SKM-1 treated with dmso at 0.1 percent for 144 hours (cell line): ENCODE measurements at regions not wholly inside any gene's neighbourhood (a gene's known extent, or its start where the extent isn't known, plus 50 kb on each side); places are given as distances from the start of the nearest gene placed in this dataset.

Experiments
- DNase-seq: peaks from one replicate; lab custom pipeline; 2025; ENCODE audit not compliant: unreplicated experiment; lab: John Stamatoyannopoulos, UW

DNA sequence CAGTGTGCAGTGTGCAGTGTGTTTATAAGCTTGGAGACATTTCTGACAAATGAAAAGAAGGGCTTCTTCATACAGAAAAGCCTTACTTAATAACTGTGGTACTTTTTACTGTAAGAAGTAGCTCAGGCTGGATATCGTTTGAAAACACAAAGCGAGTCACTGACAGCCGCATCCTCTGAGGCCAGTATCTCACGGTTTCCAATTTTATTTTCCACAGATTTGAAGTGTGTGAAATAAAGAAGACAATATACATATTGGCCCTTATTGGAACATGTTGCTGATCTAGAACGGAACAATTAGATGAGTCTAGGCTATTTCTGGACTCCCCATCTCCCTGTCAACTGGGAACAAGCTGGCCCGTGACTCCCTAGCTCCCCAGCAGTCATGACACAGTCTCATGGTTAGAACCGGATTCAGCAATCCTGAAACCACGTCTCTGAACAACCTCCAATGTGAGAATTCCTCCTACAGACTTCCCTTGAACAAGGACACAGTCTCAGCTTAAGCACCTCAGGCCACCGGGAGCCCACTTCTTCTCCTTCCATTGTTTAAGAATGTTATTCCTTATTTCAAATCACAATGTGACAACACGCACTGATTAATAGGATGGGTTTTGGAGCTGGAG, 484.5 kb downstream of the COG6 start:
- no peak for DNase-seq

DNA sequence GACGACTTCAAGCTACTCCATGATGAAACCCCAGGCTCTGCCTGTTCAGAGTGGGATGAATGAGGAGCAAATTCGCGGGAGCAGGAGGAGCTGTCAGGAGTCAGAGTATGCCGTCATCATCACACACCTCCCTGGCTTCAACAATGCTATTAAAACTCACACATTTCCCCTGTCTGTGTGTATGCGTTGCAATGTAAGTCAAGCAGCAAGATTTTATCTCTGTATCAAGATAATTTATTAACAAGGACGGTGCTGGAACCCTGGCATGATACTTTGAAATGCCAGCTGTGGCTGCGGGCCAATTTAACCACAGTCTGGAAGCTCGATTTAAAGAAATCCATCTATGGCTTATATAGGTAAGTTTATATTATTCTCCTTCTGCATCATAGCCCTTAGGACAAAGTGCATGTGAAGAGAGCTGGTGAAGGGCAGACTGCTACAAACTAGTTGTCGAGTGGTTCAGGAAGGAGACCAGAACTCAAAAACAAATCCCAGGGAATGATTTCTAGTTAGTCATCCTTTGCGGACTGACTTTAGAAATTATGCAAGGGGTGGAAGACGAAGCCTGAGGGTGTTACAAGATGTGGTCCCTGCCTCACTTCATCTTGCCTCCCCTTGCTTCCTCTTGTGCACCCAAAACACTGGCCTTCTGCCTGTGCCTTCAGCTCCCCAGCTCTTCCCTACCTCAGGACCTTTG, 486.5 kb downstream of the COG6 start:
- no peak for DNase-seq

DNA sequence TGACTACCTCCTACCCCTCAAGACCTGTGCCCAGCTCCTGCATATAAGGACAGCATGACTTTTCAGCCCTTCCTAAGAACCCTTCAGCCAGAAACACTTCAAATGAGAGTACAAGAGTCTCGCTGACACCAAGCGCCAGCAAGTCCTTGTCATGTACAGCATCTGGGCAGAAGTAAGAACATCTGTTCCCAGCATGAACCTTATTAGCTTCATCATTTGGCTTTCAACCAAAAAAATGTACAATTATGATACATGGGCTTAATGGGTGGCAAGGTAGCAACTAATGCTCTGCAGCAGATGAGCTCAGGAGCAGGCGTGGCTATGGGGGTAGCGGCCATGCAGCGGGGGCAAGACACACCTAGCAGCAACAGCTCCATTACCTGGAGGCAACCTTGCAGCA, 487.6 kb downstream of the COG6 start:
- no peak for DNase-seq

DNA sequence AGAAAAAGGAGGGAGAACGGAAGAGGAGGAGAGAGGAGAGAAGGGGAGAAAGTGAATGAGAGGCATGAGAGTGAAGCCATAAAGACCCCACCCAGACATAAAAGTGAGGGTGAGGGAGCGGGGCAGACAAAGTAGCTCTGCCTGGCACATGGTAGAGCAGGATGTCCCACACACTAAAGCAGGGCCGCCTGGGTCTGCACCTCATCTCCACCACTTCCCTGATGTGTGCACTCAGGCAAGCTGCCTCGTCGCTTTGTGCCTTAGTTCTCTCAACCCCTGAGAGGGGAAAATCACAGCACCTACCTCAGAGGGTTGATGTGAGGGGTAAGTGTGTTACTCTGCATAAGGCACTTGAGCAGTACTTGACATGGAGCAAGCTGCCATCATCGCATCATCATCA, 488.1 kb downstream of the COG6 start:
- no peak for DNase-seq

DNA sequence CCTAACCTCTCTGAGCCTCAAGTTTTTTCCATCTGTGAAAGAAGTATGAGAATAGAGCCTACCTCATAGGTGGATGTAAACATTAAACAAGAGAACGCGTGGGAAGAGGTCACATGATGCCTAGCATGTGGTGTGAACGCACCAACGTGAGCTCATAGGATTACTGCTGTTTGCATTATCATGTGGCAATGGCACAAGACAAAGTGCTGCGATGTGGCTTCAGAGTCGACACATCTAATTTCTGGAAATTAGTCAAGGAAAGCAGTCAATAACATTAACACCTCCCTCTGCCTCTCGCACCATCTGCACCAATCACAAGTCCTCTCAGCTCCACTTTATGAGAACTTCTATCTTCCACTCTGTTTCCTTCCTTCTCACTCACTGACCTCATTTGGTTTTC, 489.7 kb downstream of the COG6 start:
- DNase-seq = no peak

DNA sequence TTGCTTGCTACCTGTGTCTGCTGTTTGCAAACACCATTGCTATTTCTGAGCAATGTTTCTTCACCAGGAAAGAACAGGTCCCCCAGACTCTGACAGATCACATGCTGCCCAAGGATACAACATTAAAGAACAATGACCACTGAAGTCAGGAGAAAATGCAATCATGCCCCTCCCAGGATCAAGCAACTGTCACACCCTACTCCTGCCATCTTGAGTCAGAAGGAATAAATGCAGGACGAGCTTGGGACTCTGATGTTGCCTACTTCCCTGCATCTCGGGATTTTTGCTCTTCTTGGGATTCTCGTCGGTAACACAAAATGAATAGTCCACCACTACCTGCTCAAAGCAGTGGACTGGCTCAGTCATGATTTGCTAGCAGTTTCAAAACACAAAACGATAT, 490.6 kb downstream of the COG6 start:
- no peak for DNase-seq

DNA sequence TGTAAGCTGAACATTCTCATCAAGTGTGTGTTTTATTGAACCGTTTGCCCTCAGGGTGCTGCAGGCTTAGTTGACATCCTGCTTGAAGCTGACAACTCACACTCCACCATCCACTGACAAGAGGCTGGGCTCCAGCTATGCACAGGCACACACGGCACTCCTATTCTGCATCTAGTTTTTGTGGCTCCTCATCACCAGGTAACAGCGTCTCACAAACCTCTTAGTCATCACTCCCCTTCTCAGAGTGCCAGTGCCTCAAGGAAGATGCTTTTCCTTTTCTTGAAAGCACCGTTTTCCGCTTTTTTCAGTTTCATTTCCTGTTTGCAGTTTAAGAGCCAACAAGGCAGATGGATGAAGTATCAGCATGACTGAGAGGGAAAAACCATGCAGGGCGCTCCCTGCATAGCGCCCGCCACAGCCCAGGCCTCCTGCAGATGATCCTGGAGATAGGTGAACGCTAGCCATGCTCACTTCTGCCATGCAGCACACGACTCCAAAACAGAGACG, 491.2 kb downstream of the COG6 start:
- no peak for DNase-seq

DNA sequence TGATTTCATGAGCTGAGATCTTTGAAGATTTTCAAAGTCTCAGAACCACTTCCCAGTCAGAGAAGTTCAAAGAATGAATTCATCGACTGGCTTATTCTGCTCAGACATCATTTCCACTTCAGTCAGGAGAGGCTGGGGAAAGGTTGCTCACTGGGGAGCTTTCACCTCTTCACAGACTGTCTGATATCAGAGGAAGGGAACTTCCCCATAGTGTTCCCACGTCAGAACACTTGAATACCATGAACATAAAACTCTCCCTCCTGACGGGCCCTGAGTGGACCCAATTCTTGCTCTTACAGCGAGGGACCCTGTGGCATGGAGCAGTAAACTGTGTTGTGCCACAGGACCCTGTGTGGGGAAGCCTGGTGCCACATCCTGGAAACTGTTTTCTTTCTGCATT, 492.6 kb downstream of the COG6 start:
- DNase-seq = no peak

DNA sequence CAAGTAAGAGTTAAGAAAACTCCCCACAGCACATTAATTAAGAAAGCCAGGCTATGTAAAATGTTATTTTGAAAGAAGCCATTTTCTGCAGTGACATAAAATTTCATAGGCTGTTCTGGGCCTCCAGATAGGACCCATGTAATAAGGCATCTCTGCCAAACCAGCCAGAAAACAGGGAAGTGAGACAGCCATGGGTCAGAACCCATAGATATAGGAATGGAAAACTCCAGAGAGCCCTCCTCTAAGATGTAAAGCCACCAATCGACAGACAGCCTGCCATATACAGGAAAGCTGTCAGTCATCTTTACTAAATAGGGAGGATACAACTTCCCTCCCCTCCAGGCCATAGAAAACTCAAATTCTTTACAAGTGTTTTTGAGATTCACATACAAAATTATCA, 493.3 kb downstream of the COG6 start:
- DNase-seq = no peak

DNA sequence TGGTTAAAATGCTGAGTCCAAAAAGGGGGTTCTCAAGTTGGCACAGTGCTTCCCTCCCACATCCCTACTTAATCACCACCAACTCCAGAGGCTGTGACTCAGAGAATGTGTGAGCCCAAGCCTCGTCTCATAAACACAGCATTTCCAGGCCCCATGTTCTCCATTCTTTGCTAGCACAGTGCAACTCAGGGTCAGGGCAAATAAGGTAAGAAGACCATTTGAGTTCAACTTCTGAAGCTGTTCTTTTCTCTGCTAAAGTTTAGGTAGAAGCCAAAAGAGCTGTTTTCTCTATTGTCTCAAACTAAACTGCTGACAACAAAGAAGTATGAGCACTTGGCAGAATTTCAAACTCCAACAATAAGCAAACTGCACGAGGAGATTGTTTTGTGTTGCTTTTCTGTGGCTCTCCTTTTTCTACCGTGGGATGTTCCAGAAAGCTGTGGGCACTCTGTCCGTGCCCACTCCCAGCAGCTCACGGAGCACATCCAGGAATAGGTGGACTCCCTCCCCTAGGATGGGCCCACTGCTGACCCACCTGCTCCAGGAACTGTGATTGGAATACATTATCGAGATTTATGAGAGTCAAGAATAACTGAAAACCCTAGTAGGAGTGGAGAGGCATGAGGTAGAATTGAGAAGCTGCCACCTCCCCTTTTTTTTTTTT, 494.3 kb downstream of the COG6 start:
- DNase-seq = no peak

DNA sequence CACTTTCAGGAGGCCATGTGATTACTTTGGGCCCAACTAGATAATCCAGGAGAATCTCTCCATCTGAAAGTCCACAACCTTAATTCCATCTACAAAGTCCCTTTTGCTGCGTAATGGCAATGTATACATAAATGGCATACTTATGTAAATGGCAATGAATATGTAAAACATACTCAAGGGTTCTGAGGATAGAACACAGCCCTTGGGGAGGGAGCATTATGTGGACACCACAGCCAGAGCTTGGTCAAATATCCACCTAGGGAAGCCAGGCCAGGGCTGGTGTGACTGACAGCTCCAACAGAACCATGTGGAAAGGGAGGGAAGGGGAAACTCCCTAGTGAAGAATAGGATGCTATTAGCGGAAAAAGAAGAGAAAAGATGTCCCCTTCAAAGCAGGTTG, 496.2 kb downstream of the COG6 start:
- no peak for DNase-seq

DNA sequence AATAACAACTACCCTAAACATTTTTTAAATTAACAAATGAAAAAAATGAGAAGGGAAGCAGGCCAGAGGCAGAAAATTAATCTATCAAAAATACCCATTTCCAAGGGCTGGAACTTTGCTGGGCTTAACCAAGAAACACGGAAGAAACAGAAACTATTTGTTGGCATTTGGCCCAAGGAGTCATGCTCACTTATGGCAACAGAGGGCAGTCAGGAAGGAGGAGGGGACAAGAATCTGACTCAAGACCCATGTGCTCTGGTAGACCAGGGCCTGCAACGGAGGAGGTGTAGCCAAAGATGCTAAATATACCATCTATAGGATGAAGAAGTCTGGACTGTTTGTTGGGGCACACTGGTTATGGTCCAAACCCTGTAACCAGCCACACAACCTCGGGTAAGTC, 496.7 kb downstream of the COG6 start:
- no peak for DNase-seq

DNA sequence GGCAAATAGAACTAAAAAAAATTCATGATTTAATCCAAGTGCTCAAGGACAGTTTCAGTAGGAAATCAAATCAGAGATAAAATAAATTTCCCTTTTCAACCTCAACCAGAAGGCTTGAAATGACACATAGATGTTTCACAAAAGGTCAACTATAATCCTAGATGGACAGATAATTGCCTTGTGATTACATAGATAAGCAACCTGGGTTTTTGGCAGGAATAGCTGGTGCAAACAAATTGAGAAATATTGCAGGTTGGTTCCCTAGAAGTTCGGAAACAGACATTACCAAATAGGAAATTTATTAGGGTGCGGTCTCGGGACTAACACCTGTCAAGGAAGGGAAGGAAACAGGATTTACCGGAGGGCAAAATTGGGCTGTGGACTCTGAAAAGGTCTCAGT, 497.5 kb downstream of the COG6 start:
- no peak for DNase-seq

DNA sequence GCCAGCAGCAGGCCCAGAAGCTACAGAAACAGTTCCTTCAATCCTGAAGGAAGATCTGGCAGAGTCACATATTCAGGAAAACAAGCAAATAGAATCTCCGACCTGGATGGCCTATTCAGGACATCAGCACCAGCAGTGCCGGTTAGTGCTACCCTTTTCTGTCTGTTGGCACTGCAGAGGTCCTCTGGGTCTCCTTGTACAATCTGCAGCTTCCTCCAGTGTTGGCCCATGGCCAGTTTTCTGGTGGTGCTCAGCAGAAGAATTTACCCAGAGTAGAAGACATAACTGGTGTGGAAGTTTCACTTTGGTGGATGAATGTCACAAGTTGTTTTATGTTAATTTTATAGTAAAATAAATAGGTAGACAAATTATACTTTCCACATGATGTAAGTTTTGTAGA, 498.1 kb downstream of the COG6 start:
- DNase-seq = no peak

DNA sequence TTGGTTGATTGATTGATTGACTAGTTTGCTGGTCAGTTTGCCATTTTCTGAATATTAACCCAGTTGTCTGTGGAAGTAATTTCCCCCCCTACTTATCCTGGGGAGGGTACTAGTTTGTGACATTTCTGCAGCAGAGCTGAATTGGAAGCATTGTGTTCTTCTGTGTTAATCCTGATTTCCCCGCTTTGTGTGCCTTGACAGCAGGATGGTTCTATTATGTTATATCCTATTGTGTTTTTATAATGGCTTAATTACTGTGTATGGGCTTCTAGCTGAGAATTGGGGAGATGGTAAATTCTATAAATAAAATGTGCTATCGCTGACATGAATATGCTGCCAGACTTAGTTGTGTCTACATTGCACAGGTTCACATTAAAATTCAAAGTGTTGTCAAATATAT, 499.7 kb downstream of the COG6 start:
- DNase-seq = no peak

DNA sequence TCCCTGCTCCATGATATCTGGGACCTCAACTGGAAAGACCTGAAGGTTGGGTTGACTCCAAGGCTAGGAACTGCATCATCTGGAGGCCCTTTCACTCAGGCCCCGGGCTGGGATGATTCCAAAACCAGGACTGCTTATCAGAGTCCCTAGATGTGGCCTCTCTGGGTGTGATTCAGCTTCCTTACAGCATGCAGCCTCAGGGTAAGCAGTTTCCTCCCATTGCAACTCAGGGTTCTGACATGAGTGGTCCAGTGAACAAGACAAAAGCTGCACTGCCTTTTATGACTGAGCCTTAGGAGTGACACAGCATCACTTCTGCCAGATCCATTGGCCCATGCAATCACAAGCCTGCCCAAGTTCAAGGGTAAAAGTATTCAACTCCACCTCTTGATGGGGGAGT, 502.8 kb downstream of the COG6 start:
- no peak for DNase-seq

DNA sequence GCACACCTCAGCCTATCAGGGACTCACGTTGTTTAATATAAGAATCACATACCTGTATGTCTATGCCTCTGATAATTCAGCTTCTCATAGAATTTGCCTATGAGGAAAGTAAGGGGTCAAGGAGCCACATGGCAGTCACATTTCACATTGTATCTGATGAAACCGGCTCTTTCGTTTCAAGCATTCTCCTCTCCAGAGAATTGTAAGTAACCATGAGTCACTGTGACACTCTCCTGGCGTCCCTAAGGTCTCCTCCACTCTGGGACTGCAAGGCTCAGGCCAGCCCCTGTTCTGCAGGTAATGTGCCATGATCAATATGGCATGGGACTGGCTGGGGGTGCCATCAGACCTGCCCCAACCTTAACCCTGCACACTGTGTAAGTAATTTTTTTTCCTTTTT, 503.3 kb downstream of the COG6 start:
- DNase-seq = no peak

DNA sequence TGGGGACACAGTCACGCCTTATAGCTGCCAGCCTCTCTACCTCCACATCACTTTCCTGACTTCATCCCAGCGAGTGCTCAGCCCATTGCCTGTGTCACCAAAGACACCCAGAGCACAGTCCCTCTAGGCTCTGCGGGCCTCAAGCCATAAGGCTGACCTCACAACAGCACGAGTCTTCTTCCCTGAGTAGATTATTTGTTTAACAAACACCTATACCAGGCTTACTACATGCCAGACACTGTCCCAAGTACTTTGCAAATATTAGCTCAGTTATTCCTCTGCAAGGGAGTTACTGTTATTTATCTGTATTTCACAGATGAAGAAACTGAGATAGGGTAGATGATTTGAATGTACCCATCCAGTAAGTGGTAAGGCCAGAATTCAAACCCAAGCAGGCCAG, 504.3 kb downstream of the COG6 start:
- no peak for DNase-seq

DNA sequence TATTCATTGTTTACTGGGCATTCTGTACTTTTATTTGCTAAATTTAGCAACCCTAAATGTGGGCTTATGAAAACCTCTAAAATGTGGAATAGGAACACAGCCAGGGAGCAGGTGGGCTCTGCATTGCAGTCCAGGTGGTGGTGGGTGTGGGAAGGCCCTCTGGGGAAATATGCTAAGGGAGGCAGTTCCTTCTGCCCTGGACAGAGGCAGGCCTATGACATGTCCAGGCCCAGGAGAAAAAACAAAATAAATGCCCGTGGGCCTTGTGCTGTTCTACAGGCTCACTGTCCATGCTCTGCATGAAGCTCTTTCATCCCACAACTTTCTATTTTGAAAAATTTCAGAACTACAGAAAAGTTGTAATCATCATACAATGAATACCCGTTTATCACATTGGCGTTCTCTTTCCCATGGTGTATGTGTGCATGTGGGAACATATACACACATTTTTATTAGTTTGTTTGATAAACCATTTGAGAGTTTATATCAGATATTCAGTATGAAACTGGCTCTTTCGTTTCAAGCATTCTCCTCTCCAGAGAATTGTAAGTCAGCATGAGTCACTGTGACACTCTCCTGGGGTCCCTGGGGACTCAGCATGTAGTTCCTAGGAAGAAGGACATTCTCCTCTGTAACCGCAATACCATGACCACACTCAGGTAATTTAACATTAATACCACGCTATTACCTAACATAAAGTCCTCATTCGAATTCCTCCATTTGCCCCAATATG, 505.3 kb downstream of the COG6 start:
- no peak for DNase-seq

DNA sequence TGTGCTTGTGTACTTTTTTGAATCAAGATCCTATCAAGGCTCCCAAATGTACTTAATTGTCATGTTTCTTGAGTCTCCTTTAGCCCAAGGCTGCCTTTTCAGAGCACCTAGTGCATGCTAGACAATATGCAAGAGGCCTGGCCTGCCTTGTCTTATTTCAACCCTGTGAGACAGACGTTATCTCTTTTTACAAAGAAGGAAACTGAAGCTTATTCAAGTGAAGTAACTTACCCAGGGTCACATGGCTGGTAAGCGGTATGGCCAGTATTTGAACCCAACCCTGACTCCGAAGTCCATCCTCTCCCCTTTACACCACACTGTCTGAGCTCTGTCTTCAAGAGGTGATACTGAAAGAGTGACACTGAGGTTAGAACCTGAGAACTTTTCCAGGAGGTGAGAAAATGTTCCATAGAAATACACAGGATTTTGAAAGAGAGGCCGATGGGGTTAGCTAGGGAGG, 505.1 kb downstream of the FOXO1 start:
- no peak for DNase-seq

DNA sequence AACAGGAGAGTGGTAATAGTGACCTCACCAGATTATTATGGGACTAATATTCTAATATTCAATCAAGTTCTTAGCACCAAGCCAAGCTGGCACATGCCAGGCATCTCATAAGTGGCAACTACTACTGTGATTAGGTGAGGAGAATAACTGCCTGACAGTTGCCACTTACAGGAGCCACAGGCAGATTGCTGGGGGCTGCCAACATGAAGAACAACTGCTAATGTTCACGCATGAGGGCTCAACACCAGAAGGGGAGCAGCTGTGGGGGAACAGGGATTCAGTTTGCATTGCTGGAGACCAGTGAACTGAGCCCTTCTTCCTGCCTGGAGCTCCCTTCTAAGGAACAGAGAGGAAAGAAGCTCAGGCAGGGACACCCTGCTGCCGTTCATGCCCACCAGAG, 504.5 kb downstream of the FOXO1 start:
- DNase-seq = no peak
